ENCODE measurements at regions not wholly inside any gene's neighbourhood (a gene's known extent, or its start where the extent isn't known, plus 50 kb on each side); places are given as distances from the start of the nearest gene placed in this dataset.
"Not testable (repeated sequence)": the region's sequence is repeated elsewhere in the genome, so short reads cannot be mapped to it uniquely, and the experiment has no call there.

- DNase-seq: no peak
Measured at GRCh38 chr9:36521148-36521547, 51.5 kb upstream of the MELK start.

GRCh38 chr9:36517131-36517530 is 55.6 kb upstream of the MELK start:
- DNase-seq: no peak

GRCh38 chr9:36504156-36504555 is 68.5 kb upstream of the MELK start:
- no peak for DNase-seq

- no peak for DNase-seq
Measured at GRCh38 chr9:36503172-36504088, 69.3 kb upstream of the MELK start.

- no peak for DNase-seq
Measured at GRCh38 chr9:36501727-36502126, 71.0 kb upstream of the MELK start.

- not testable (repeated sequence) for DNase-seq
Measured at GRCh38 chr9:36500931-36501330, 71.8 kb upstream of the MELK start.

- DNase-seq: no peak
Measured at GRCh38 chr9:36499174-36499890, 73.4 kb upstream of the MELK start.

- not testable (repeated sequence) for DNase-seq
Measured at GRCh38 chr9:36493564-36493963, 79.1 kb upstream of the MELK start.

GRCh38 chr9:36492865-36493264 is 79.8 kb upstream of the MELK start:
- DNase-seq: no peak

GRCh38 chr9:36489453-36489852 is 83.2 kb upstream of the MELK start:
- no peak for DNase-seq

- no peak for DNase-seq
Measured at GRCh38 chr9:36488389-36488756, 84.3 kb upstream of the MELK start.

- DNase-seq: peak; percentile 94
Measured at GRCh38 chr9:36487482-36488388, 85.0 kb upstream of the MELK start.

- DNase-seq: no peak
Measured at GRCh38 chr9:36486933-36487481, 85.7 kb upstream of the MELK start.

- peak; percentile 26 for DNase-seq
Measured at GRCh38 chr9:36486329-36486932, 86.3 kb upstream of the MELK start.

- DNase-seq: no peak
Measured at GRCh38 chr9:36485647-36486328, 85.7 kb upstream of the RNF38 start.

GRCh38 chr9:36484124-36484523 is 84.1 kb upstream of the RNF38 start:
- DNase-seq: no peak

GRCh38 chr9:36479101-36479500 is 79.0 kb upstream of the RNF38 start:
- DNase-seq: no peak

GRCh38 chr9:36471359-36471758 is 71.3 kb upstream of the RNF38 start:
- DNase-seq: no peak

- peak; percentile 69 for DNase-seq
Measured at GRCh38 chr9:36470643-36471290, 70.7 kb upstream of the RNF38 start.

GRCh38 chr9:36463467-36463866 is 63.4 kb upstream of the RNF38 start:
- no peak for DNase-seq

- no peak for DNase-seq
Measured at GRCh38 chr9:36462245-36462644, 62.2 kb upstream of the RNF38 start.
